Endodermal cell (in vitro differentiated cells): ENCODE measurements at regions not wholly inside any gene's neighbourhood (a gene's known extent, or its start where the extent isn't known, plus 50 kb on each side); places are given as distances from the start of the nearest gene placed in this dataset.
"Not testable (repeated sequence)": the region's sequence is repeated elsewhere in the genome, so short reads cannot be mapped to it uniquely, and the experiment has no call there.

ENCODE experiments used
- DNase-seq: peaks from one replicate; pipeline ENCODE4 v3.0.0-alpha.2; 2017
- H3K27ac ChIP-seq: 2 replicates; pipeline ENCODE4 v1.5.1; 2013; ENCODE audit warnings: mild to moderate bottlenecking, low read depth, low read length, moderate library complexity
- H3K27me3 ChIP-seq: 2 replicates; pipeline ENCODE4 v1.6.1; 2013; ENCODE audit warnings: mild to moderate bottlenecking, low read length, moderate library complexity; ENCODE audit not compliant: insufficient read depth, control insufficient read depth, poor library complexity, severe bottlenecking
- H3K36me3 ChIP-seq: 2 replicates; pipeline ENCODE4 v1.7.0; 2013; ENCODE audit warnings: mild to moderate bottlenecking, low read length, moderate library complexity; ENCODE audit not compliant: control insufficient read depth, insufficient read depth
- H3K4me1 ChIP-seq: one replicate; pipeline ENCODE4 v1.7.0; 2013; ENCODE audit warnings: low read length; ENCODE audit not compliant: control insufficient read depth, insufficient read depth
- H3K4me3 ChIP-seq: 2 replicates; pipeline ENCODE4 v1.5.1; 2013; ENCODE audit warnings: mild to moderate bottlenecking, low read length, moderate library complexity
- H3K9ac ChIP-seq: 2 replicates; pipeline ENCODE4 v1.6.1; 2013; ENCODE audit warnings: mild to moderate bottlenecking, low read length, moderate library complexity; ENCODE audit not compliant: poor library complexity, severe bottlenecking; ENCODE audit errors: extremely low read depth
- H3K9me3 ChIP-seq: 2 replicates; pipeline ENCODE4 v1.6.1; 2013; ENCODE audit warnings: mild to moderate bottlenecking, low read length, moderate library complexity; ENCODE audit not compliant: control insufficient read depth
- H3K27ac Mint-ChIP-seq: 2 replicates; pipeline ENCODE4 v1.8.0; 2020; ENCODE audit warnings: mixed read lengths
- H3K27me3 Mint-ChIP-seq: 2 replicates; pipeline ENCODE4 v1.8.0; 2021; ENCODE audit warnings: mild to moderate bottlenecking, mixed read lengths; ENCODE audit not compliant: insufficient read depth
- H3K36me3 Mint-ChIP-seq: 2 replicates; pipeline ENCODE4 v1.8.0; 2020; ENCODE audit warnings: low read depth, mixed read lengths
- H3K4me1 Mint-ChIP-seq: 2 replicates; pipeline ENCODE4 v1.8.0; 2020; ENCODE audit warnings: mixed read lengths
- H3K4me3 Mint-ChIP-seq: 2 replicates; pipeline ENCODE4 v1.8.0; 2020; ENCODE audit warnings: mild to moderate bottlenecking, moderate library complexity, mixed read lengths
- H3K9me3 Mint-ChIP-seq: 2 replicates; pipeline ENCODE4 v1.8.0; 2020; ENCODE audit warnings: mild to moderate bottlenecking, mixed read lengths
- CTCF ChIP-seq: fragments of 200-600 bp; sonication (generic); conservative IDR thresholded peaks from 2 replicates; pipeline ENCODE4 v1.5.0; 2021; ENCODE audit warnings: antibody characterized with exemption, mild to moderate bottlenecking
- WGBS, 2 experiments: methylation state at CpG; one replicate each; pipeline versions ENCODE4 v1.1.5 to v1.1.7; 2013; ENCODE audit warnings: missing lambda C conversion rate in 2 of 2, mixed read lengths in 1 of 2; ENCODE audit not compliant: insufficient coverage in 1 of 2, insufficient read length in 1 of 2; 5-methylcytosine and 5-hydroxymethylcytosine counted together

- no peak overlapping the region for H3K9ac ChIP-seq
- Mint-ChIP-seq H3K36me3 (no peaks in the 10 kb centered on the region), H3K4me3 (no peak overlapping the region), H3K27me3 (no peaks in the 10 kb centered on the region), H3K27ac (no peak overlapping the region), H3K9me3 (no peaks in the 10 kb centered on the region), H3K4me1 (no peaks in the 10 kb centered on the region)
- no peak for TF ChIP-seq CTCF
- peaks cover 6% of the 10 kb centered on the region for H3K9me3 ChIP-seq
- H3K4me1 ChIP-seq, result no peaks in the 10 kb centered on the region
- no peaks in the 10 kb centered on the region for H3K36me3 ChIP-seq
- H3K4me3 ChIP-seq, result no peak overlapping the region
- H3K27me3 ChIP-seq, result no peaks in the 10 kb centered on the region
- DNase-seq, result no peak
- H3K27ac ChIP-seq, result no peak overlapping the region
- 89 to 92% methylated on average over 5 to 7 of the region's 7 CpGs for WGBS, 2 experiments
These were observed 723.8 kb upstream of the CDH6 start for GRCh38 chr5:30469691-30470090.

GRCh38 chr5:30458681-30459080, 734.8 kb upstream of the CDH6 start:
- no peak for DNase-seq
- Histone ChIP-seq H3K4me3 (peak overlapping the region; percentile 37), H3K9ac (peak overlapping the region; percentile 16), H3K9me3 (peaks cover 15% of the 10 kb centered on the region), H3K27me3 (no peaks in the 10 kb centered on the region), H3K4me1 (no peaks in the 10 kb centered on the region), H3K36me3 (no peaks in the 10 kb centered on the region), H3K27ac (no peak overlapping the region)
- peaks cover 16% of the 10 kb centered on the region for H3K9me3 Mint-ChIP-seq
- H3K27me3 Mint-ChIP-seq, result no peaks in the 10 kb centered on the region
- TF ChIP-seq CTCF, result no peak
- peak overlapping the region; percentile 89 for H3K27ac Mint-ChIP-seq
- H3K4me3 Mint-ChIP-seq, result no peak overlapping the region
- peaks cover 3% of the 10 kb centered on the region for H3K36me3 Mint-ChIP-seq
- H3K4me1 Mint-ChIP-seq, result peaks cover 17% of the 10 kb centered on the region

- Mint-ChIP-seq H3K4me1 (peaks cover 17% of the 10 kb centered on the region), H3K9me3 (peaks cover 16% of the 10 kb centered on the region)
- H3K4me3 Mint-ChIP-seq, H3K27ac Mint-ChIP-seq, H3K36me3 ChIP-seq, H3K27me3 Mint-ChIP-seq, DNase-seq, H3K4me3 ChIP-seq, H3K9ac ChIP-seq, H3K4me1 ChIP-seq, H3K27ac ChIP-seq, H3K36me3 Mint-ChIP-seq, H3K27me3 ChIP-seq: not testable (repeated sequence)
- WGBS, 2 experiments, result 50 to 90% methylated on average over 1 to 3 of the region's 3 CpGs
- peaks cover 11% of the 10 kb centered on the region for H3K9me3 ChIP-seq
These were observed 738.0 kb upstream of the CDH6 start for GRCh38 chr5:30455484-30455883.

GRCh38 chr5:30453168-30453567, 740.3 kb upstream of the CDH6 start:
- no peaks in the 10 kb centered on the region for H3K27me3 Mint-ChIP-seq
- Histone ChIP-seq H3K9ac (no peak overlapping the region), H3K27me3 (no peaks in the 10 kb centered on the region), H3K36me3 (no peaks in the 10 kb centered on the region), H3K4me3 (no peak overlapping the region), H3K27ac (no peak overlapping the region), H3K9me3 (peaks cover 11% of the 10 kb centered on the region), H3K4me1 (no peaks in the 10 kb centered on the region)
- peaks cover 12% of the 10 kb centered on the region for H3K9me3 Mint-ChIP-seq
- H3K27ac Mint-ChIP-seq, result no peak overlapping the region
- DNase-seq, result no peak
- 83% methylated on average over 1 of the region's 1 CpG; no CpG with 5 or more reads in 1 of the 2 experiments for WGBS, 2 experiments
- TF ChIP-seq CTCF, result no peak
- H3K4me3 Mint-ChIP-seq, result no peak overlapping the region
- peaks cover 3% of the 10 kb centered on the region for H3K36me3 Mint-ChIP-seq
- H3K4me1 Mint-ChIP-seq, result peaks cover 12% of the 10 kb centered on the region
